ENCODE measurements at regions not wholly inside any gene's neighbourhood (a gene's known extent, or its start where the extent isn't known, plus 50 kb on each side); places are given as distances from the start of the nearest gene placed in this dataset.
"Not testable (repeated sequence)": the region's sequence is repeated elsewhere in the genome, so short reads cannot be mapped to it uniquely, and the experiment has no call there.

GRCh38 chr2:144969564-144969963, 449.6 kb upstream of the ZEB2 start:
- not testable (repeated sequence) for H3K36me3 Mint-ChIP-seq (ENCODE audit: low read depth, unreplicated experiment); H3K27ac Mint-ChIP-seq (ENCODE audit: unreplicated experiment)
- peaks cover 27% of the 10 kb centered on the region for H3K9me3 Mint-ChIP-seq (ENCODE audit: unreplicated experiment)

GRCh38 chr2:144967961-144968360, 448.0 kb upstream of the ZEB2 start:
- H3K4me2 ChIP-seq (ENCODE audit: low read length): no peak overlapping the region
- Mint-ChIP-seq H3K4me1 (ENCODE audit: low read depth, unreplicated experiment) (no peaks in the 10 kb centered on the region), H3K27me3 (ENCODE audit: low read depth, unreplicated experiment) (peaks cover 2% of the 10 kb centered on the region), H3K4me3 (ENCODE audit: unreplicated experiment) (no peak overlapping the region), H3K9me3 (ENCODE audit: unreplicated experiment) (peaks cover 27% of the 10 kb centered on the region), H3K27ac (ENCODE audit: unreplicated experiment) (no peak overlapping the region), H3K36me3 (ENCODE audit: low read depth, unreplicated experiment) (peaks cover 2% of the 10 kb centered on the region)
- TF ChIP-seq CTCF (IDR thresholded peaks at IDR 0.05; ENCODE audit: insufficient read depth, low read depth, low read length): no peak
- no peak for TF ChIP-seq EZH2 (IDR thresholded peaks at IDR 0.05; ENCODE audit: insufficient read depth, low read length)
- FAIRE-seq (no peak), DNase-seq (ENCODE audit: low read depth) (no peak)
- H3K27me3 ChIP-seq (ENCODE audit: insufficient read depth, low read length): no peaks in the 10 kb centered on the region
- H3K9ac ChIP-seq (ENCODE audit: low read length): no peak overlapping the region
- H2AFZ ChIP-seq (ENCODE audit: low read depth, low read length): no peak overlapping the region
- no peaks in the 10 kb centered on the region for H3K79me2 ChIP-seq (ENCODE audit: insufficient read depth, low read length)
- no peak overlapping the region for H3K27ac ChIP-seq (ENCODE audit: low read depth, low read length)
- H3K9me3 ChIP-seq (ENCODE audit: insufficient read depth, low read depth, low read length): no peaks in the 10 kb centered on the region
- no peaks in the 10 kb centered on the region for H3K4me1 ChIP-seq (ENCODE audit: insufficient read depth, low read length)
- no peaks in the 10 kb centered on the region for H4K20me1 ChIP-seq (ENCODE audit: insufficient read depth, low read length)
- H3K36me3 ChIP-seq (ENCODE audit: insufficient read depth, low read length): no peaks in the 10 kb centered on the region
- no peak overlapping the region for H3K4me3 ChIP-seq (ENCODE audit: insufficient read depth, low read depth, low read length)

More at GRCh38 chr2:144969564-144969963, 449.6 kb upstream of the ZEB2 start:
- not testable (repeated sequence) for H3K4me2 ChIP-seq (ENCODE audit: low read length); FAIRE-seq; H3K27me3 Mint-ChIP-seq (ENCODE audit: low read depth, unreplicated experiment); H3K27me3 ChIP-seq (ENCODE audit: insufficient read depth, low read length); H3K4me1 Mint-ChIP-seq (ENCODE audit: low read depth, unreplicated experiment); H3K4me3 Mint-ChIP-seq (ENCODE audit: unreplicated experiment); H3K4me1 ChIP-seq (ENCODE audit: insufficient read depth, low read length); DNase-seq (ENCODE audit: low read depth); H2AFZ ChIP-seq (ENCODE audit: low read depth, low read length); H3K79me2 ChIP-seq (ENCODE audit: insufficient read depth, low read length); H4K20me1 ChIP-seq (ENCODE audit: insufficient read depth, low read length); H3K4me3 ChIP-seq (ENCODE audit: insufficient read depth, low read depth, low read length); H3K27ac ChIP-seq (ENCODE audit: low read depth, low read length); H3K9ac ChIP-seq (ENCODE audit: low read length); H3K9me3 ChIP-seq (ENCODE audit: insufficient read depth, low read depth, low read length); H3K36me3 ChIP-seq (ENCODE audit: insufficient read depth, low read length)

- Histone ChIP-seq H3K4me1 (ENCODE audit: insufficient read depth, low read length) (no peaks in the 10 kb centered on the region), H3K36me3 (ENCODE audit: insufficient read depth, low read length) (no peaks in the 10 kb centered on the region), H3K9me3 (ENCODE audit: insufficient read depth, low read depth, low read length) (no peaks in the 10 kb centered on the region), H3K27me3 (ENCODE audit: insufficient read depth, low read length) (no peaks in the 10 kb centered on the region), H3K79me2 (ENCODE audit: insufficient read depth, low read length) (no peaks in the 10 kb centered on the region), H3K9ac (ENCODE audit: low read length) (no peak overlapping the region), H4K20me1 (ENCODE audit: insufficient read depth, low read length) (no peaks in the 10 kb centered on the region), H3K27ac (ENCODE audit: low read depth, low read length) (no peak overlapping the region), H3K4me3 (ENCODE audit: insufficient read depth, low read depth, low read length) (no peak overlapping the region), H3K4me2 (ENCODE audit: low read length) (no peak overlapping the region), H2AFZ (ENCODE audit: low read depth, low read length) (no peak overlapping the region)
- Mint-ChIP-seq H3K4me1 (ENCODE audit: low read depth, unreplicated experiment) (no peaks in the 10 kb centered on the region), H3K4me3 (ENCODE audit: unreplicated experiment) (no peak overlapping the region), H3K9me3 (ENCODE audit: unreplicated experiment) (peaks cover 25% of the 10 kb centered on the region), H3K36me3 (ENCODE audit: low read depth, unreplicated experiment) (peaks cover 2% of the 10 kb centered on the region), H3K27ac (ENCODE audit: unreplicated experiment) (no peak overlapping the region), H3K27me3 (ENCODE audit: low read depth, unreplicated experiment) (peaks cover 2% of the 10 kb centered on the region)
- TF ChIP-seq EZH2 (IDR thresholded peaks at IDR 0.05; ENCODE audit: insufficient read depth, low read length) (no peak), CTCF (IDR thresholded peaks at IDR 0.05; ENCODE audit: insufficient read depth, low read depth, low read length) (no peak)
- DNase-seq (ENCODE audit: low read depth): no peak
- no peak for FAIRE-seq
Measured at GRCh38 chr2:144965172-144965571, 445.3 kb upstream of the ZEB2 start.

Data from astrocyte (in vitro differentiated cells and primary cell).